Sigmoid colon (tissue), 4 donors: ENCODE measurements at regions not wholly inside any gene's neighbourhood (a gene's known extent, or its start where the extent isn't known, plus 50 kb on each side); places are given as distances from the start of the nearest gene placed in this dataset.

Experiments
- EP300 ChIP-seq, 4 donors: sonication (generic); formaldehyde crosslinking; IDR thresholded peaks; one replicate each; pipeline ENCODE4 v1.6.1; 2017; ENCODE audit warnings: antibody characterized with exemption in 4 of 4
- TF ChIP-seq, protein P1 (sequence below), 4 experiments: fragments of 450-650 bp in 3 of 4; fragments of 200-600 bp in 1 of 4; IDR thresholded peaks; one replicate each; pipeline ENCODE4 v1.5.1; 2016 to 2019; ENCODE audit warnings: antibody characterized with exemption in 4 of 4, mild to moderate bottlenecking in 3 of 4, moderate library complexity in 2 of 4

- TF ChIP-seq EP300 (IDR thresholded peaks at IDR 0.05) = no peak
- TF ChIP-seq, protein P1, sequence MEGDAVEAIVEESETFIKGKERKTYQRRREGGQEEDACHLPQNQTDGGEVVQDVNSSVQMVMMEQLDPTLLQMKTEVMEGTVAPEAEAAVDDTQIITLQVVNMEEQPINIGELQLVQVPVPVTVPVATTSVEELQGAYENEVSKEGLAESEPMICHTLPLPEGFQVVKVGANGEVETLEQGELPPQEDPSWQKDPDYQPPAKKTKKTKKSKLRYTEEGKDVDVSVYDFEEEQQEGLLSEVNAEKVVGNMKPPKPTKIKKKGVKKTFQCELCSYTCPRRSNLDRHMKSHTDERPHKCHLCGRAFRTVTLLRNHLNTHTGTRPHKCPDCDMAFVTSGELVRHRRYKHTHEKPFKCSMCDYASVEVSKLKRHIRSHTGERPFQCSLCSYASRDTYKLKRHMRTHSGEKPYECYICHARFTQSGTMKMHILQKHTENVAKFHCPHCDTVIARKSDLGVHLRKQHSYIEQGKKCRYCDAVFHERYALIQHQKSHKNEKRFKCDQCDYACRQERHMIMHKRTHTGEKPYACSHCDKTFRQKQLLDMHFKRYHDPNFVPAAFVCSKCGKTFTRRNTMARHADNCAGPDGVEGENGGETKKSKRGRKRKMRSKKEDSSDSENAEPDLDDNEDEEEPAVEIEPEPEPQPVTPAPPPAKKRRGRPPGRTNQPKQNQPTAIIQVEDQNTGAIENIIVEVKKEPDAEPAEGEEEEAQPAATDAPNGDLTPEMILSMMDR (IDR thresholded peaks at IDR 0.05) = no peak
Observed at GRCh38 chr10:88110355-88110754, 246.9 kb downstream of the PTEN start.
